ENCODE measurements at regions not wholly inside any gene's neighbourhood (a gene's known extent, or its start where the extent isn't known, plus 50 kb on each side); places are given as distances from the start of the nearest gene placed in this dataset.

- CTCF ChIA-PET: no interaction called here
- Histone ChIP-seq H3K27me3 (ENCODE audit: control insufficient read depth in 2 of 2, insufficient read depth in 2 of 2, low read length in 2 of 2) (no peaks in the 10 kb centered on the region), H3K9ac (replicated peaks; ENCODE audit: extremely low read depth, insufficient read depth, low read length) (no peak overlapping the region), H3K4me2 (ENCODE audit: insufficient read depth, low read length) (no peak overlapping the region), H3K79me2 (ENCODE audit: control insufficient read depth, insufficient read depth, low read length) (no peaks in the 10 kb centered on the region), H3K27ac (ENCODE audit: insufficient read depth, low read depth, low read length) (no peak overlapping the region), H4K20me1 (replicated peaks; ENCODE audit: control insufficient read depth, extremely low read depth, insufficient read depth, low read length) (no peaks in the 10 kb centered on the region), H2AFZ (ENCODE audit: low read depth, low read length) (no peak overlapping the region), H3K4me3 (replicated peaks in 1 of 3; ENCODE audit: insufficient read depth in 1 of 3, low read depth in 1 of 3, low read length in 3 of 3) (no peak overlapping the region), H3K36me3 (ENCODE audit: control insufficient read depth in 2 of 2, extremely low read depth in 1 of 2, insufficient read depth in 2 of 2, low read length in 2 of 2) (no peaks in the 10 kb centered on the region), H3K9me3 (replicated peaks; ENCODE audit: control insufficient read depth, insufficient read depth, low read length) (peaks cover 4% of the 10 kb centered on the region), H3K9me1 (replicated peaks; ENCODE audit: control insufficient read depth, extremely low read depth, insufficient read depth, low read length) (no peaks in the 10 kb centered on the region), H3K4me1 (ENCODE audit: control insufficient read depth, extremely low read depth, insufficient read depth, low read length) (no peaks in the 10 kb centered on the region)
- BruUV-seq (replicated peaks): no TSS peak
- TF ChIP-seq FOS (IDR thresholded peaks at IDR 0.05; ENCODE audit: borderline replicate concordance, insufficient read depth, low read length) (no peak), EZH2 (IDR thresholded peaks at IDR 0.05; ENCODE audit: borderline replicate concordance, low read depth, low read length, severe bottlenecking) (no peak), MAX (IDR thresholded peaks at IDR 0.05; ENCODE audit: insufficient read depth, insufficient read length) (no peak), CTCF (IDR thresholded peaks at IDR 0.05; ENCODE audit: extremely low read depth in 1 of 2, insufficient read depth in 1 of 2, low read depth in 1 of 2, low read length in 2 of 2) (no peak), GATA2 (IDR thresholded peaks at IDR 0.05; ENCODE audit: insufficient read depth, insufficient read length, low read depth, low read length) (no peak), POLR2AphosphoS5 (IDR thresholded peaks at IDR 0.05; ENCODE audit: insufficient read depth, low read depth, low read length) (no peak), POLR2A (IDR thresholded peaks at IDR 0.05; ENCODE audit: low read depth, low read length) (no peak), MYC (IDR thresholded peaks at IDR 0.05; ENCODE audit: low read depth, low read length) (no peak), JUN (IDR thresholded peaks at IDR 0.05; ENCODE audit: borderline replicate concordance, insufficient read depth, insufficient read length, low read depth) (no peak)
- no peak for DNase-seq (ENCODE audit: low read depth, low spot score)
- no peak for FAIRE-seq
- intact Hi-C loops (cut with micrococcal nuclease): no loop called here
- POLR2A ChIA-PET: no interaction called here
- dilution Hi-C loops (cut with MboI; ENCODE audit: extremely low pct_ligation_motif_present, low sequenced_read_pairs): no loop called here
These were observed 646.0 kb upstream of the TMPRSS15 start for GRCh38 chr21:19049567-19049966.

All from endothelial cell of umbilical vein (primary cell).